ENCODE measurements at regions not wholly inside any gene's neighbourhood (a gene's known extent, or its start where the extent isn't known, plus 50 kb on each side); places are given as distances from the start of the nearest gene placed in this dataset.
"Not testable (repeated sequence)": the region's sequence is repeated elsewhere in the genome, so short reads cannot be mapped to it uniquely, and the experiment has no call there.

GRCh38 chr21:19440792-19441655 lies 1037.4 kb upstream of the TMPRSS15 start:
- DNase-seq, result no peak

- no peak for DNase-seq
These were observed 1054.7 kb upstream of the TMPRSS15 start for GRCh38 chr21:19458295-19458694.

GRCh38 chr21:19461481-19462205 lies 1058.1 kb upstream of the TMPRSS15 start:
- DNase-seq, result no peak

- no peak for DNase-seq
These were observed 1060.4 kb upstream of the TMPRSS15 start for GRCh38 chr21:19463966-19464365.

GRCh38 chr21:19468991-19469715 lies 1065.6 kb upstream of the TMPRSS15 start:
- no peak for DNase-seq

- no peak for DNase-seq
These were observed 1071.9 kb upstream of the TMPRSS15 start for GRCh38 chr21:19475525-19475924.

- no peak for DNase-seq
These were observed 1086.3 kb upstream of the TMPRSS15 start for GRCh38 chr21:19489930-19490329.

GRCh38 chr21:19490481-19490880 lies 1086.9 kb upstream of the TMPRSS15 start:
- no peak for DNase-seq

- DNase-seq, result not testable (repeated sequence)
These were observed 1090.1 kb upstream of the TMPRSS15 start for GRCh38 chr21:19493437-19494241.

GRCh38 chr21:19501115-19501514 lies 1097.5 kb upstream of the TMPRSS15 start:
- no peak for DNase-seq

GRCh38 chr21:19507682-19508260 lies 1104.2 kb upstream of the TMPRSS15 start:
- DNase-seq, result peak in 1 of 3 donors; percentile 7

GRCh38 chr21:19508442-19508841 lies 1104.9 kb upstream of the TMPRSS15 start:
- peak in 2 of 3 donors; percentile 10 to 13 for DNase-seq

- no peak for DNase-seq
These were observed 1105.3 kb upstream of the TMPRSS15 start for GRCh38 chr21:19508844-19509243.

GRCh38 chr21:19510057-19510456 lies 1106.5 kb upstream of the TMPRSS15 start:
- no peak for DNase-seq

GRCh38 chr21:19510653-19511052 lies 1107.1 kb upstream of the TMPRSS15 start:
- DNase-seq, result no peak

- no peak for DNase-seq
These were observed 1118.8 kb upstream of the TMPRSS15 start for GRCh38 chr21:19522381-19522780.

GRCh38 chr21:19523061-19523460 lies 1119.5 kb upstream of the TMPRSS15 start:
- no peak for DNase-seq

- DNase-seq, result no peak
These were observed 1120.2 kb upstream of the TMPRSS15 start for GRCh38 chr21:19523746-19524145.

- DNase-seq, result no peak
These were observed 1125.4 kb upstream of the TMPRSS15 start for GRCh38 chr21:19529031-19529430.

GRCh38 chr21:19535356-19535755 lies 1131.8 kb upstream of the TMPRSS15 start:
- DNase-seq, result no peak

GRCh38 chr21:19537116-19537515 lies 1133.5 kb upstream of the TMPRSS15 start:
- DNase-seq, result no peak

GRCh38 chr21:19540287-19540686 lies 1136.7 kb upstream of the TMPRSS15 start:
- DNase-seq, result no peak

Measured in suppressor macrophage treated with lipopolysaccharide for 1 hour (primary cell).